HG02970 (cell line): ENCODE measurements at regions not wholly inside any gene's neighbourhood (a gene's known extent, or its start where the extent isn't known, plus 50 kb on each side); places are given as distances from the start of the nearest gene placed in this dataset.

ENCODE experiments used
- ATAC-seq: cut with Tn5 transposase; IDR thresholded peaks from one replicate; pipeline ENCODE4 v1.9.1; 2021; ENCODE audit warnings: mild to moderate bottlenecking, moderate library complexity, moderate number of reproducible peaks; ENCODE audit not compliant: unreplicated experiment, low FRiP score

DNA sequence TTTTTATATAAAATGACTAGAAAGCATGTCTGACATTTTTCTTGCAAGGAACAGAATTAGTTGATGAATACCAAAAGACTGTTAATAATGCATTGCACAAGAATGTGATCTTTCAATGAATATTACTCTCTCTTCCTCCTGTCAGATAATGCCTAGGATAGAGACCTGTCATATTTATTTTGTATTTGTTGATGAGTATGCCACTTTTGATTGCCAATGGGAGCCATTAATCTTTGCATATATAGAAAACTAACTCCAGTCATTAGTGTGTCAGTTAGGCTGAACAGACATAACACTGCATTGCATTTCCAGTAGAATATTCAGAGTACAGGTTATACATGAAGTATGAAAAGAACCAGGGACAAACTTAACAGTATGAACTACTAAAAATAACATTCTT is 1125.3 kb downstream of the LRFN5 start:
- ATAC-seq, result no peak

DNA sequence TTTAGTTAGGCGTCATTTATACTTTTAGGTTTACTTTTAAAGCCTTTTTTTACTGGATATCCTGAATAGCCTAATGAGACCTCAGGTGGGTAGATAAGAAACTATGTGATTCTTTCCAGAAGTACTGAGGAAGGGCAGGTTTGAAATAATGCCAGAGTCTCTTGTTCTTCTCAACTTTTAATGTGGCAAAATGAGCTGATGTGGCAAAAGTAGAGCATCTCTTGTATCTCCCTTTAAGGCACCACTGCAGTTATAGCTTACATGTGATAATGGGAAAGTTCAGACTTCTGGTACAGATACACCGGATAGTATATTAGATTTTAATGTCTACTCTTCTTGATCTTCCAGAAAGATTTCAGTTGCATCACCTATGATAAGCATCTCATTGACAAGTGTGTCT is 1124.8 kb downstream of the LRFN5 start:
- ATAC-seq, result no peak

DNA sequence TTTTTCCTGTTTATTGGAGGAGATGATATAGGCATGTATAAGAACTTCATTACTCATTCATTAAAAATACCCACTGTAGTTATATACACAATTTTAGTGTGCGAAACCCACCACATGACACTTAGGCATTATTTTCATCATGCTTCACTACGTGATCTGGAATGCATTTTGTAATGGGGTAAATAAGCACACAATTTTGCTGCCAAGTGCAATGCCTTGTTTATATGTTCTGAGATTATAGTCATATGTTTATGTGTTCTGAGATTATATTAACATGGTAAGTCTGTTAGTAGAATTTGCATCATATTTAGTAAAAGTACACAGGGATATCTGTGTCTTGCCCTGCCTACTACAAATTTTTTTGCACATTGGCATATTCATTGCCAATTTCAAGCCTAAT is 1123.0 kb downstream of the LRFN5 start:
- no peak for ATAC-seq

DNA sequence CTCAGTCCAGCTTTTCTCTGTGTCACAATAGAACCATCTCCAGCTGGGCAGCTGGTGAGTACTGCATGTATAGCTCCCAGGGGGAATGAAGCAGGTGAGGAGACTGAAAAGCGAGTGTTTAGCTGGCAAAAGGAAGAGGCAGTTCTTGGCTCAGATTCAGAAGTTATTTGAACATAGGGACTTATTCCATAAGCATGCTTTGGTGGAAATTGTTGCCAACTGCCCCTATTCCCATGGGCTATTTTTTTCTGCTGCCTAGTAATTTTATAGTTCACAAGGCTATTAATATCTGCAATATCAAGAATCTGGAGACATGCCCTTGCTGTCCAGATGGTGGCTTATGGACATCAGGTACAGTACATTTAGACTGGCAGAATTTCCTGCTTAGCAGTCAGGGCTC is 1112.7 kb downstream of the LRFN5 start:
- no peak for ATAC-seq

DNA sequence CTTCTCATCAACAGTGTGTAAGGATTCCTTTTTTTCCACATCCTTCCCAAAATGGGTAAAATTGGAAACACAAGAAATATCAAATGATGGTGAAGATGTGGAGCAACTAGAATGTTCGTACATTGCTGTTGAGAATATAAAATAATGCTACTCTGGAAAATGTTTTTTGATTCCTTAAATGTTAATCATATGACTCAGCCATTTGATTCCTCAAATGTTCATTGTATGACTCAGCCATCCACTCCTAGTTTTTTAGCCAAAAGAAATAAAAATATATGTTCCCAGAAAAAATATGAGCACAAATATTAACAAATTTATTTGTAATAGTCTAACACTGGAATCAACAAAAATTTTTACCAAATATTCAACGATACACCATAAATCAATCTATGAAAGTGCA is 1108.6 kb downstream of the LRFN5 start:
- ATAC-seq, result no peak

DNA sequence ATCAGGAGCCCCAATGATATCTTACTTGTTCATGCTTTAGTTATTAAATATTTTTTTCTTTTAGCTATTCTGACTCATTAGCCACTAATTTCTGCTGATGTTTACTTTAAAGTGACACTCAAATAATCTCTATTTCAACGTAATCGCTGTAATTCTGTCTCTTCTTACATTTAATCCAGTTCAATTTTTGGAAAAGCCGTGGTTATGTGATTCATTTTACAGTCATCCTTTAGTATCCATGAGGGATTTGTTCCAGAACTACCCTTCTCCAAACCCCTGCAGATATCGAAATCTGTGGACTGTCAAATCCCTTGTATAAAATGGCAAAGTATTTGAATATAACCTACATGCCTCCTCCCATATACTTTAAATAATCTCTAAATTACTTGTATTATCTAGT is 1103.4 kb downstream of the LRFN5 start:
- ATAC-seq, result no peak

DNA sequence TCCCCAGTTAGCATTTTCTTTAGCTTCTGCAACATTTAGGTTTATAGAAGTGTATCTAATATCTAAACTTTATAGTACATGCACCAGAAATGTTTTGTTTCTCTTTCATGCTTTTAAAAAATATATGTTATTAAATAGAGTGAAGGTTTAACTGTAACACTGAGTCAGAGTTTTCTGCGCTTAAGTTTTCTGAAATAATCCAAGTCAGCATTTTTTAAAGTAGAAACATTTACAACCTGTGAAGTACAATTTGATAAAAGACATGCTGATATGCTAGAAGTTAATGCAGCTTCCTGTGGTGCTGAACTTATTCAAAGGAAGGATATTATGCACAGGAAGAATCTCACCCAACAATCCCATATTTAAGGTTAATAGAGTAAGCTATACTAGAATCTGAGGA is 1096.8 kb downstream of the LRFN5 start:
- no peak for ATAC-seq

DNA sequence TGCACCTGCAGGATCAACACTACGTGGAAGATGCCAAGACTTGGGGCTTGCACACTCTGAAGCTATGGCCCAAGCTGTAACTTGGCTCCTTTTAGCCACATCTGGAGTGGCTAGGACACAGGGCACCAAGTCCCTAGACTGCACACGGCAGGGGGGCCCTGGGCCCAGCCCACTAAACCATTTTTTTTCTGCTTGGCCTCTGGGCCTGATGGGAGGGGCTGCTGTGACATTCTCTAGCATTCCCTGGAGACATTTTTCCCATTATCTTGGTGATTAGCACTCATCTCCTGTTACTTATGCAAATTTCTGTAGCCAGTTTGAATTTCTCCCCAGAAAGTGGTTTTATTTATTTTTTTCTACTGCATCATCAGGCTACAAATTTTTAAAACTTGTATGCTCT is 1080.7 kb downstream of the LRFN5 start:
- ATAC-seq, result no peak

DNA sequence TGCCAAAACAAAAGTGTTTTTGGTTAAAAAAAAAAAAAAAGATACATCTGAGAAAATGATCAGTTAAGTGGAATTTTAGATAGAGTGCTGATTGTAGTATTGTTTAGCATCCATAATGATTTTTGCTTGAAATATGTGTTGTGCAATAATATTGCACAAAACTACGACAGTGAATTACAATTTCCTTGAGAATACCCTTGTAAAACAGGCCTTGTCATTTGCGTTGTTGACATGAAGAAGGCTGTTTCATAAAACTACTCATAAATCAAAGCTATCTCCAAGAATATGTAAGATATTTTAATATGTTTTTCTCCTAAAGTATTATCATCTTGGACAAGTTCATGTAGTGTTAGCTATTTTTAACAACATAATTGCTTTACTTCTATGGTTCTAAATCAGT is 1077.0 kb downstream of the LRFN5 start:
- ATAC-seq, result no peak

DNA sequence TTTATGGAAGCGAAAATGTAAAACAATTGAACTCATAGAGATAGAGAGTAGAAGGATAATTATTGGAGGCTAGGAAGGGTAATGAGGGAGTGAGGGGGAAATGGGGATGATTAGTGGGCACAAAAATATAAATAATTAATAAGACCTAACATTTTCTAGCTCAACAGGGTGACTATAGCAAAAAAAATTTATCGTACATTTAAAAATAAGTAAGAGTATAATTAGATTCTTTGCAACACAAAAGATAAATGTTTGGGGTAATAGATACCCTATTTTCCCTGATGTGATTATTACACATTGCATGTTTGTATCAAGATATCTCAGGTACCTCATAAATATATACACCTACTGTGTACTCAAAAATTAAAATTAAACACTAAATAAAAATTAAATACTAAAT is 1070.0 kb downstream of the LRFN5 start:
- ATAC-seq, result no peak

DNA sequence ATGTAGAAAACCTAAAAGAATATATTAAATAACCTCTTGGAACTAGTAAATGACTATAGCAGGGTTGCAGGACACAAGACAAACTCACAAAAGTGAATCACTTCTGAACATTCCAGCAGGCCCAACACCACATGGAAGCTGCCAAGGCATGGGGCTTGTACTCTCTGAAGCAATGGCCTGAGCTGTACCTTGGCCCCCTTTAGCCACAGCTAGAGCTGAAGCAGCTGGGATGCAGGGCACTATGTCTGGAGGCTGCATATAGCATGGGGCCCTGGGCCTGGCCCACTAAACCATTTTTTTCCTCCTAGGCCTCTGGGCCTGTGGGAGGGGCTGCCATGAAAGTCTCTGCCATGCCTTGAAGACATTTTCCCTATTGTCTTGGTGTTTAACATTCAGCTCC is 1067.3 kb downstream of the LRFN5 start:
- ATAC-seq, result no peak

DNA sequence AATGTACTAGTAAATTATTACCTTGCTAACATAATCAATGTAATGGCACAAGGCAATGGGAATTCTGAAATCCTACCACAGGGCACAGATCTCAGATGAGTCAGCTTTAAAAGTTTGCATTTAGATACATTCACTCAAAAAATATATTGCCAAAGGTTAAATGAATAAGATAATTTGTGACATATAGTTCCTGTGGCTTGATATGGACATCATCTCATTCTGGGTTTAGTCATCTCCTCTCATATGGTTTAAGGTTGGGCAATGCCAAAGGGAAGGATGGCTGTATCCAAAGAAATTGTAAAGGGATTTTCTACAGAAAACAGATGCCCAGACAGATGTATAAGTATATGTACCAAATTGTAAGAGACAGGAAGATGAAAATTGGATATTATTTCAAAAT is 1065.0 kb downstream of the LRFN5 start:
- ATAC-seq, result no peak

DNA sequence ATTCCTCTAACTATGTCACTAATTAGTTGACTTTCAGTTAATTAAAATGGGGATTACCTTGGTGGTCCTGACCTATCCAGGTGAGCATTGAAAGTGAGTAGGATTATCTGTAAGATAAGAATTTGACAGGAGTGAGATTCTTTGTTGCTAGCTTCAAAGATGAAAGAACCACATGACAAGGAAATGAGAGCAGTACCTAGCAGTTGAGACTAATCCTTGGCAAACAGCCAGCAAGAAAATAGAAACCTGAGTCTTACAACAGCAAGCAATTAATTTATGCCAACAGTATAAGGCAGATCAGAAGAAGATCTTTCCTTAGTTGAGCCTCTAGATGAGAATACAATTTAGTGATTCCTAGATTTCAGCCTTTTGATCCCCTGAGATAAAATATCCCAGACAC is 1058.4 kb downstream of the LRFN5 start:
- ATAC-seq, result no peak

DNA sequence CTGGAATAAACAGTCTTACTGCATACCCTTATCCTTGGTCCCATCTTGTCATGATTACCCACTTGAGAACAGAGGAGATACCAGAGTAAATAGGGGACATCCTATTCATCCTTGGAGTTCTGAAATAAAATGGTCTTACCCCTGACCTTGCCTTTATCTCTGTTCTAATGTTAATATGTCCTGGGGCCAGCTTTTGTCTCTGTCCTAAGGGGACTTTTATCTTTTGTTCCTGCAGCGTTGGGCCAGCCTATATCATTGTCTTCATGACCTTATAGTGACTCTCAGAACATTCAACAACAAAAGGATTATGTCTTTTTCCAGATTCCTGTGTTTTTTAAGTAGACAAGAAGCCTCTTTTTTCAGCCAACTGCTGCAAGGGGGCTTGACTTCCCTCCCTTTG is 1057.5 kb downstream of the LRFN5 start:
- ATAC-seq, result no peak

DNA sequence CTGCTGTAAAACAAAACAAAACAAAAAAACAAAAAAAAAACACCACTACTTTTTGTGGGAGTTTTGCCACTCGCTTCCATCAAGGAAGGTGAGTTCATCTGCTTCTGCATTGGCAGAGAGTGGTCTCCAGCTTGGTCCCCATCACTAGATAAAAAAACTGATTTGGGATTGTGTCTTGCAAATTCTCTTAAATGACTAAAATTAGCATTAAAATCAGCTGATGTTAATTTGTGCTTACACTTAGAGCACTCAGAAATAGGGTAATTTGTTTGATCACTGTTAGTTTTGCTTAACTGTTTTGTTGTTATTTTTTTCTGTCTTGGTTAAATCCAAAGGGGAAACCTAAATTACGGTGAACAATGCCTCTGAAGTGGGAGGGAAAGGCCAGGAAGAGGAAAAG is 1048.0 kb downstream of the LRFN5 start:
- no peak for ATAC-seq

DNA sequence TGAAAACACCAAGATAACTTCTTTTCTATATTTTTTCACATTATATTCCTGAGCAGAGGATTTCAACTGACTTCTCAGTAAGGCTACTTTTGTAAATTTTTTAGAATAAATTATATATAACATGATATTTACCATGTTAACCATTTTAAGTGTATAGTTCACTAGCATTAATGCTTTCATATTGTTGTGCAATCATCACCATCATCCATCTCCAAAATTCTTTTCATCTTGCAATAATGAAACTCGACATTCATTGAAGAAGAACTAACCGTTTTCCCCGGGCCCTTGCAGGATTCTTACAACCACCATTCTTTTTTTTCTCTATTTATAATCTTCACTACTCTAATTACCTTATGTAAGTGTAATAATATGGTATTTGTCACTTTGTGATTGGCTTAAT is 1036.1 kb downstream of the LRFN5 start:
- no peak for ATAC-seq

DNA sequence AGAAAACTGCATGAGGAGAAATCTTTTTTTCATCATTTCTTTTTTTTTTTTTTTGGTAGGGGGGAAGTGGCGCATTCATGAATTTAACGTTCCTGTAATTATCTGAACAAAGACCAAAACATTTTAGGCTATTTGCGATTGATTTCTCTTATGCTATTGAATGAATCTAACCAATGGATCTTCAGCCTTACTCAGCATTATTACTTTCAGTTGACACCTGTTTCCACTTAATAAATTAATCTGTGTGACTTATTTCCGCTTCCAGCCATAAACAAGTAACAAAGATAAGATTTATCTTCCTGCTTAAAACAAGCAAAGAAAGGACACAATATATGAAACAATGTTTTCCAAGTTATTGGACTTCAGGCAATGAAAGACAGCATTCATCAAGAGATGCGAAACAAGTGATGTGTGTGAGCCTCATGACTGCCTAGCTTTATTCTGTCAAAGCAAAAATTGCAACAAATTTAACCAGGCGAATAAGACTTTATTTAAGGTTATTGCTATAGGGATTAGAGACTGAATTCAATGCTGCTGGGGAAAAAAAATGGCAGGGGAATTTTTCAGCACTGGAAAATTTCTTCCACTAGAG is 1026.9 kb downstream of the LRFN5 start:
- no peak for ATAC-seq

DNA sequence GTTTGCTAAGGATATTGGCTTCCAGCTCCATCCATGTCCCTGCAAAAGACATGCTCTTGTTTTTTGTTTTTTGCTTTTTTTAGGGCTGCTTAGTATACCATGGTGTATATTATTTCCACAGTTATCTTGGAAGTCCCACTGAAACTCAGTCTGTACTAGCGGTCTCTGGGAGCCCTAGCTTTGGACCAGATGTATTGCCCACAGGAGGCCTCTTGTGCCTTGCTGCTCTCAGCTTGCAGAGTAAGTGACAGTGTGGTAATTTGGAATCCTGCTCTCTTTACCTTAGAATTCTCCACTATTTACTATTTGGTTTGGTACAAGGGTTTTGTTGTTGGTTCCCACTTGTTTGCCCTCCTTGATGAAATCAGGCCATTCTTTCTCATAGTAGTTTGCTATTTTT is 1022.9 kb downstream of the LRFN5 start:
- no peak for ATAC-seq

DNA sequence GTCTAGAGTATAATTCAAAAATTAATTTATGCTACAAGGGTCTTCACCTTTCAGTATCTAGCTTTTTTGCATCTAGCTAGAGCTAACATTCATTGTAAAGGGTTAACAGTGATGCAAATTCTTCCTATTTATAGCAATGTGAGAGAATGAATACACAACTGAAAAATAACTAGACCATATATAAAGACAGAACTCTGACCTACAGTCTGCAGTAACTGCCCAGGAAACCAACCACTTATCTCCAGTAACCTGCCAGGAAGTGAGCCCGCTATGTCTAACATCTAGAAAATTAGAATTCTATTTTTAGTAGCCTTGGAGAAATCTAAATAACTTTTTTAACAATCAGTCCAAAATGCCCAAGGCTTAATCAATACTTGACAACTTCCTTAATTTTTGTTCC is 1021.9 kb downstream of the LRFN5 start:
- ATAC-seq, result no peak

DNA sequence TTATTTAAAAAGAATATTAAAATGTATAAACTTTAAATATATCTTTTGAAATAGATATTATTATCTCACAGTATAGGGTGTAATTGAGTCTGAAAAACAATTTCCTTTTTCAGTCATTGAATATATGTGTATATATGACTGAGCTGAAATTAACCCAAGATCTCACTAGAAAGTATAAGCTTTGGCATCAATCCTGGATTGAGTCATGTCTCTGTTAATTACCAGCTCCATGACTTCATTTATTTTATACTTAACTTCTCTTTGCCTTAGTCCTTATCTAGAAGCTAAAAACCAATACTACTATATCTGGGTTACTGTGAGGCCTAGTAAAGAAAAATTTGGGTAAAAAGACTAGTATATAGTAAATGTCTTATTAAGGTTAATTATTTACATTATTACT is 1020.3 kb downstream of the LRFN5 start:
- no peak for ATAC-seq

DNA sequence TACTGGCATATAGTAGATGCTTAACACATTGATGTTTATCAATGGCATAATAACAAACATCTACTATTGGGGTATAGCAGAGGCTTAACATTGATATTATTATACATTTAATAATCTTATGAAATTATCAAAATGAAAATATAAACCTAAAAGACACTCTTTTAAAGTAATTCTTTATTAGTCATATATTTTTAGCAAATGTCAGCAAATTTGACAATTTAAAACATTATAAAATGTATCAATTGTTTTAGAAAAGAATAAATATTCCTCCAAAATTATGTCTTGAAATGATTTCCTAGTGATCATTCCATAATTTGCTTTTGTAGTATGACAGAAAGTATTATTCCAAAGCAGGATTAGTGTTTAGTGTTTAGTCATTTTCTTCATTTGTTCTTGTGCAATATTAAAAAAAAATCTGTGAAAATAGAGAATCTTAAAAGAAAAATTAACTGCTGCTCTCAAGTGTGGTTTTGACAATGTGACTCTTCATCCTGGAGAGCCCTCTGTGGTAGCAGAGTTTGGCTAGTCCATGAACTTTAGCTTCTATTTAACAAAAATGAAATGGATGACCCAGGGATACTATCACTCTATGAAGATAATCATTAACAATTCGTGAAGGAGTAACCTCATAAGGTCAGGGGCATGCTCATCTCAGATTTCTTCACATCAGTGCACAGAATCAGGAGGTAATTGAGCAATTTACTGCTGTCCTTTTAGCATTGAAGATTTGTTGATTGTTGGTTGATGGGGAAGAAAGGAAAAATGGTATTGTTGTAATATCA is 1018.5 kb downstream of the LRFN5 start:
- no peak for ATAC-seq

DNA sequence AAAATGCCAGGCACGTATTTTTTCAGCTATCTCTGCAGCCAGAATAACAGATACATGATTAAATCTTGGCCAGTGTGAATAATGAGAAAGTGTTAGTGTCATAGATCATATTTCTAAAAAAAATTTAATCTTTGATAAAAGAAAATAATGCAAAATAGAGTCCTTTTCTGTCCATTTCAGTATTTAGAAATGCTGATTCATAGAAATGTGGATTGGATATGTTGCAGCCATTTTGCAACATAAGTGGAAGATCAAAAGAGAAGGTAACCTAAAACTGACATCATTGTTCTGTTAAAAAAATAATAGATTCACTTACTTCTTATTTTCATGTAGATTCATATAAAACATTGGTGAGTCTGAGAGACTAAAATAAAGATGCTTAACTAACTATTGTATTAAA is 1010.3 kb downstream of the LRFN5 start:
- ATAC-seq, result no peak

DNA sequence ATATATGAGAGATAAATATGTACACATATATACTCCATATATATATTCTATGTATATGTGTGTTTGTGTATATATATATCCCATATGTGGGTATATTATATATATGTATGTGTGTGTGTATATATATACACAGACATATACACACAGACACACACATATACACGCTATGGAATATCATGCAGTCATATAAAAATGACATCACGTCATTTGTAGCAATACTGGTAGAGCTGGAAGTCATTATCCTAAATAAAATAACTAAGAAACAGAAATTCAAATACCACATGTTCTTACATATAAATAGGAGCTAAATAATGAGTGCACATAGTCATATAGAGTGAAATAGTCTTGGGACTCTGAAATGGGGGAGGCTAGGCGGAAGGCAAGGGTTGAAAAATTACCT is 1000.2 kb downstream of the LRFN5 start:
- ATAC-seq, result no peak
